GM12873 (cell line): ENCODE measurements at regions not wholly inside any gene's neighbourhood (a gene's known extent, or its start where the extent isn't known, plus 50 kb on each side); places are given as distances from the start of the nearest gene placed in this dataset.

Experiments
- TF ChIP-seq, protein P1 (sequence below): IDR thresholded peaks from 2 replicates; pipeline ENCODE4 v1.5.1; 2012; ENCODE audit warnings: low read depth, mild to moderate bottlenecking, moderate library complexity, low read length, control low read depth; ENCODE audit not compliant: insufficient read depth; ENCODE audit errors: missing control alignments

DNA sequence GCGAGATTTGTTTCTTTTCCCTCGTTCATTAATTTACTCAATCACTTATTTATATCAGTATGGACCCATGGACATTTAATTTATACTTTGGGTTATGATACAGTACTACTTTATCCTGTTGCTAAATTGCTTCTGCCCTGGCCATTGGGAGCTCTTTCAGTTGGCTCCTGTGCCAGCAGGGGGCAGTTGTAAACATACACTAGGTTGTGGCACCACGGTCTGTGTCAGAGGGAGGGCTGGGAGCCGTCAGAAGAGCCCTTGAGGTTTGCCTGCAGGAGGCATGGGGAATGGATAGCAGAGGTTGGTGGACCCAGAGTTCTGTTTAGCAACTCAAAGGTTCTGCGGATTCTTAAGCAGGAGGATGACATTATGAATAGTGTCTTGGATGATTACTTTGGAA lies 94.3 kb downstream of the ERCC5 start:
- TF ChIP-seq, protein P1, sequence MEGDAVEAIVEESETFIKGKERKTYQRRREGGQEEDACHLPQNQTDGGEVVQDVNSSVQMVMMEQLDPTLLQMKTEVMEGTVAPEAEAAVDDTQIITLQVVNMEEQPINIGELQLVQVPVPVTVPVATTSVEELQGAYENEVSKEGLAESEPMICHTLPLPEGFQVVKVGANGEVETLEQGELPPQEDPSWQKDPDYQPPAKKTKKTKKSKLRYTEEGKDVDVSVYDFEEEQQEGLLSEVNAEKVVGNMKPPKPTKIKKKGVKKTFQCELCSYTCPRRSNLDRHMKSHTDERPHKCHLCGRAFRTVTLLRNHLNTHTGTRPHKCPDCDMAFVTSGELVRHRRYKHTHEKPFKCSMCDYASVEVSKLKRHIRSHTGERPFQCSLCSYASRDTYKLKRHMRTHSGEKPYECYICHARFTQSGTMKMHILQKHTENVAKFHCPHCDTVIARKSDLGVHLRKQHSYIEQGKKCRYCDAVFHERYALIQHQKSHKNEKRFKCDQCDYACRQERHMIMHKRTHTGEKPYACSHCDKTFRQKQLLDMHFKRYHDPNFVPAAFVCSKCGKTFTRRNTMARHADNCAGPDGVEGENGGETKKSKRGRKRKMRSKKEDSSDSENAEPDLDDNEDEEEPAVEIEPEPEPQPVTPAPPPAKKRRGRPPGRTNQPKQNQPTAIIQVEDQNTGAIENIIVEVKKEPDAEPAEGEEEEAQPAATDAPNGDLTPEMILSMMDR = peak; percentile 28

DNA sequence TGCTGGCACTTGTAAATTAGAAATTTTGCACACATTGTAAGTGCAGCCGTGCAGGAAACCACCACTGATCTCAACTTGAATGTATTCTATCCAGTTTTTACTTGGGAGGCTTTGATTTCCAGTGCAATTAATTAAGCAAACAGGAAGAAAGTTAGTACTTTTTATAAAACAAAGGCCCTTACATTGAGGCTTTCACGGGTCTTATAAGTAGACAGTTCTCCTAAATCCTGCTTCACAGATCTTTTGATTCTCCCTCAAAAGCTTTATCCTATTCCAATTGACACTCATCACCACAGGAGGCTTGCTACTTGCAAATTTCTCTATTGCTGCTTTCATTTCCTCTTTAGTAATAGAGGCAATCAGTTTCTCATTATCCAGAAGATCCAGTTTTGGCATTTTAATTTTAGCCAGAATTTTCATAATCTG lies 90.1 kb downstream of the ERCC5 start:
- TF ChIP-seq, protein P1 = no peak

DNA sequence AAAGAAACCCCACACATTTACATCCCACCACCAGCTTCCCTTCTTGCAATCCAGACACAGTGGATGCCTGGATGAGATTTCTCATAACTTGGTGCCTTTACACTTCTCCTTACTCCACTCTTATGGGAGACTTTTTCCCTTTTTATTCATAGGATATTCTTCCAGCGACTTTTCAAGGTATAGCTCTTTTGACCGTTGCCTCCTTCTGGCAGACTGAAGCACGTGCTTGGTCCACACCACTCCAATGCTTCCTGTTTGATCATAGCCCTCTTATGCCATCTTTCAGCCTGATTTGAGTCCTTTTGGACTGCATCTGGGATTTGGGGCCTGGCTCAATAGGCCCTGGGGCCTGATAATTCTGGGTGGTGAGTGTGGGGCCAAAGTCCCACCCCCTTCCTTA lies 87.7 kb downstream of the ERCC5 start:
- TF ChIP-seq, protein P1 = no peak

DNA sequence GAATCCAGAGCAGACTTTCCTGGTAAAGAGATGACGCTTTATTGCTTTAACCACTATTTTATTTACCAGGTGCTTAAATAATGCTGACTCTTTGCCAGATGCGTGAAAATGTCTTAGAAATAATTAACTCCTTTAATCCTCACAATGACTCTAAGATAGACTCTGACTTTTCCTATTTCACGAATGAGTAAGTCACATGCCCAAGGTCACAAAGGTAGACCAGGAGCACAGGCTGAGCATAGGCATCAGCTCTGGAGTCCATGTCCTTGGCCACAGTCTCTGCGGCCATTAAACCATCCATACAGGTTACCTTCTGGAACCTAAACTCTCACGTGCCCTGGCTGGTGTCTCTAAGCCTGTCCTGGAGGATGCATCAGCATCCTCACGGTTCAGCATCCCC lies 87.3 kb downstream of the ERCC5 start:
- TF ChIP-seq, protein P1 = no peak

DNA sequence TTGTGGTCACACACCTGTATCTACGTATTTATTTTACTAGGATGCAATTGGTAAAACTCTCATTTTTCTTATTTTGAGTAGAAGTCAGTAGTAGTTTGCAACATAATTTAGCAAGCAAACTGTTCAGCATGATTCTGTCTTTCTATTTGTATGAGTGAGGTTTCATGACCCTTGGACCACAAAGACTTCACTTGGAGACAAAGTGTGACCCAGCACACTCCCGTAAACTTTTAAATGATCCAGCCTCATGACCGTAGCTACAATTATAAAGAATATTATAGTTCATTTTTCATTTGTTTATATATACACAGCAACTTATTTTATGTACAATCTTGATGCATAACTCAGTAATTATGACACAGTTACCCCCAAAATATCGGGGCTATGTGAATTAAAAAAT lies 86.5 kb downstream of the ERCC5 start:
- TF ChIP-seq, protein P1 = no peak

DNA sequence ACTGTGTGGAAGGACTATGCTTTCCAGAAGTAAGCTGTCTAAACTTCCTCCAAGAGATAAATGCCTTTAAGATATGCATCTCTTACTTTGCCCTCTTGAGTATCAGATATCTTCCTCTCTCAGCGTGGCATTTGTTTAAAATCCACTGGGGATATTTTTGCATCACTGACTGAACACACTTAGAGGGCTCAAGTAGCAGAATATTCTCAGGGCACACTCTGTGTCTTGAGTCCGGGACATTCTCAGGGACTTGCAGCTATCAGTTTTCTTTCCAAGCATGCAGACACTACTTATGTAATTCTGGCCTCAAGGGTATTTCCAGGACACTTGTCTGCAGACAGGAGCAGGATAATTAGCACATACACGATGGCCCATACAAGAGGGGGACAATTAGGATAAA lies 84.7 kb downstream of the ERCC5 start:
- TF ChIP-seq, protein P1 = no peak

DNA sequence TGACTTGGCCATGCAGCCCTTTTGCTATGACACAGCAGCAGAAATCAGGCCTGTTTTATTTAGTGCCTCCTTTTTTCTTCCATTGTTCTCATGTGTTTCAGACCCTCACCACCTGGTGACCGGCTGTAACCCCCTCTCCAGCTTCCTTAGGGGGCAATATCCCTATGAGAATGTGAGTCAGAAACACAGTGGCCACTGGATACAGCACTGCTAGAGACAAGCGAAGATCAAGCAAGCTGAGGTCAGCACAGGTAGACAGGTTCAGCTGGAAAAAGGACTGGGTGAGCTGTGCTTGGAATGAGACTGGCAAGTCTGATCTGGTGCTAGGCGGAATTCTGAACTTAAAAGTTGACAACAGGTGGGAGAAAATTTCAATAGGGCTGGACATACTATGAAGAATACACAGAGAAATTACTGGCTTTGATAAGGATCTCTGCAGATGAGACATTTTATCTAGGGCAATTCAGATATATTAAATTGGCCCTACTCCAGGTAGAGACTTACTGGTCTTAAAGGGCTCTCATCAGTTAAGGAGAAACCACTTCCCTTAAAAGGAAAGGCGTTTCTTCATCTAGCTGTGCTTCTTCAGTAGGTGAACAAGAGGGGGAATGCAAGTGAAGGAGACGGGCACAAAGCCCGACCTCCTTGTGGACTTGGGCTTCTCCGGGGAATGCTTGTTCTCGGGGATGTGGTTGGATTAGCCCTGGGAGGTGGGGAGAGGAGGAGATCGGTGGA lies 83.3 kb downstream of the ERCC5 start:
- TF ChIP-seq, protein P1 = no peak
